SK-N-SH (cell line): ENCODE measurements at regions not wholly inside any gene's neighbourhood (a gene's known extent, or its start where the extent isn't known, plus 50 kb on each side); places are given as distances from the start of the nearest gene placed in this dataset.

ENCODE experiments used
- CTCF ChIP-seq: fragments of 200-600 bp; sonication (generic); IDR thresholded peaks from 2 replicates; pipeline ENCODE4 v1.6.1; 2017; ENCODE audit warnings: antibody characterized with exemption, mild to moderate bottlenecking, moderate library complexity
- RAD21 ChIP-seq: IDR thresholded peaks from 2 replicates; pipeline ENCODE4 v1.6.1; 2012; ENCODE audit warnings: mild to moderate bottlenecking, low read length
- RCOR1 ChIP-seq: fragments of 150-350 bp; IDR thresholded peaks from 2 replicates; pipeline ENCODE4 v1.6.1; 2017; ENCODE audit warnings: antibody characterized with exemption, low read length
- RFX5 ChIP-seq: IDR thresholded peaks from 2 replicates; pipeline ENCODE4 v1.6.1; 2012; ENCODE audit warnings: mild to moderate bottlenecking, improper control_type of control experiment, low read length

- TF ChIP-seq RAD21 (no peak), RCOR1 (no peak), CTCF (no peak), RFX5 (no peak)
Observed at GRCh38 chr5:167973126-167973525, 318.3 kb upstream of the WWC1 start.
